Activated gamma-delta T cell treated with anti-CD3 and anti-CD28 coated beads, Interleukin-2, amount 50 U/mL, for 16 hours (primary cell): ENCODE measurements at regions not wholly inside any gene's neighbourhood (a gene's known extent, or its start where the extent isn't known, plus 50 kb on each side); places are given as distances from the start of the nearest gene placed in this dataset.
"Not testable (repeated sequence)": the region's sequence is repeated elsewhere in the genome, so short reads cannot be mapped to it uniquely, and the experiment has no call there.

ENCODE experiments used
- DNase-seq: peaks from one replicate; pipeline ENCODE4 v3.0.0-alpha.2; 2020; ENCODE audit warnings: low read depth

DNA sequence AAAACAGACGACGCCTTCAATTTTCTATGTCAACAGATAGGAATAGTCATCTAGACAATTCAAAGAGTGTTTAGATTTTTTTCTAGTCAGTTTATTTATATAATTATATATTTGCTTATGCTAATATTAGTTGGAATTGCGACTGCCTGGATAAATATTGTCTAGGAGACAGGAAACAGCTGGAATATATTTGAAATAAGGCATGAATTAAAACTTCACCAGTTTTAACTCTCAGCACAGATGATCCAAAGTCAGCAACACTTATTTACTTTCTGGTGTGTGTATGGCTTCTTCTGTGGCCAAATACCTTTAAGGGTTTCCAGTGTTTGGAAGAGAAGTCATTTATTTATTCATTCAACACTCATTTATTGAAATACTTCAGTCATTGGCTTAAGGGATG, 1215.4 kb upstream of the USP15 start:
- no peak for DNase-seq

DNA sequence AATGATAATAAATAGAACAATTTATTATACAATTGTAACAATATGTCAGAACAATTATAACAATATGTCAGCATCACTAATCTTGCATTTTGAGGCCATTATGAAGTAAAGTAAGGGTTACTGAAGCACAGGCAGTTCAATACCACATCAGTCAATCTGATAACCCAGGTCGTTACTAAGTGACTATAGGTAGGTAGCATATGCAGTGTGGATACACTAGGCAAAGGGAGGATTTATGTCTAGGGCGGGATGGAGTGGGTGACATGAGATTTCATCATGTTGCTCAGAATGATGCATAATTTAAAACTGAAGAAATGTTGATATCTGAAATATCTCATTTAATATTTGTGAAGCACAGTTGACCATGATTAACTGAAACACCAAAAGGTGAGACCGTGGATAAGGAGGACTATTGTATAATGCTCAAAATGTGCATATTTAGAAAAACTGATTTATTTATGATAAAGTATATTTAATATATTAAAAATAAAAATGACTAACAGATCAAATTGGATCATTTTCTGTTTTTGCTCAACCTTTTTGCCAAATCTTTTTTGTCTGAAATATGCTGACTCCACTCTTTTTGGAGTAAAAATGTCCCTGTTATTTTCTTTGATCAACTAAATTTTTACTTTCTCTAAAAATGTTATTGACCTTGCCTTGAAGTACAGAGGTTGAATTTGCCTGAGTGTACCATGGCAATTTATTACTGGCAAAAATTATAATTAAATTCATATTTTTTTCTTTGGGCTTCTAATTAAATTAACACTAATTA, 1189.4 kb upstream of the USP15 start:
- no peak for DNase-seq

DNA sequence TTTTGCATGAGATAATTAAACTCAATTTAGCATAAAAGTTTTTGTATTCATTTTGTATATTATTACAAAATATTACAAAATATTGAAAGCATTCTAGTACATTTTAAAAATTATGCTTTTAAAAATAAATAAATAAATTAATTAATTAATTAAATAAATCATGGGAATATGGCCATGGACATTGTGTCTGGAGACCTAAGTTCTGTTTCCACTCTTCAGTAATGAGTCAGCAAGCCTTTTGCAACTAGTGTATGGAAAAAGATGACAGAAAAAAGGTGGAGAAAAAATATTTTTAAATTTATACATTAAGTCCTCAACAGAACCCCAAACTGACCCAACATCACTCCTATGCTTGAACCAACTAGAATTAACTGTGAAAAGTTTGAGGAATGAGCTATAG, 1187.5 kb upstream of the USP15 start:
- DNase-seq = no peak

- DNase-seq = no peak
Observed at GRCh38 chr12:61095111-61095510, 1165.1 kb upstream of the USP15 start.

- no peak for DNase-seq
Observed at GRCh38 chr12:61098031-61098580, 1162.1 kb upstream of the USP15 start.

- no peak for DNase-seq
Observed at GRCh38 chr12:61107118-61107517, 1153.1 kb upstream of the USP15 start.

DNA sequence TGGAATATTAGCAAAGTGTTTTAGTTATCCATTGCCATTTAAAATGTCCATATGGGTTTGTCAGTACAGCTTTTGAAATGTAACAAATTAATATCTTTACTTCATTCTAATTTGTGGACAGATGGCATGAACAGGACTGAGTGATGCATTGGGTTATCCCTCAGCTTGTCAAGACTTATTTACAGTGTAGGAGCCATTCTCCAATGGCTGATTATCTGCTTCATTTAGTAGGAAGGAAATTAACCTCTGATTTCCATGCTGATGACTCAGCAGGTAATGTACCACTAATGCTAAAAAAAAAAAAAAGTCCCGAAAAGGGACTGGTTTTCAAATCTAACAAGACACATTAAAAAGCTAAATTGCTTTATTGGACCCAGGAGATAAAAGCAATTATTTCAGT, 1149.0 kb upstream of the USP15 start:
- DNase-seq = no peak

GRCh38 chr12:61137677-61138414, 1122.4 kb upstream of the USP15 start:
- no peak for DNase-seq

GRCh38 chr12:61138415-61138759, 1121.8 kb upstream of the USP15 start:
- DNase-seq = no peak

- DNase-seq = no peak
Observed at GRCh38 chr12:61161961-61162360, 1098.2 kb upstream of the USP15 start.

DNA sequence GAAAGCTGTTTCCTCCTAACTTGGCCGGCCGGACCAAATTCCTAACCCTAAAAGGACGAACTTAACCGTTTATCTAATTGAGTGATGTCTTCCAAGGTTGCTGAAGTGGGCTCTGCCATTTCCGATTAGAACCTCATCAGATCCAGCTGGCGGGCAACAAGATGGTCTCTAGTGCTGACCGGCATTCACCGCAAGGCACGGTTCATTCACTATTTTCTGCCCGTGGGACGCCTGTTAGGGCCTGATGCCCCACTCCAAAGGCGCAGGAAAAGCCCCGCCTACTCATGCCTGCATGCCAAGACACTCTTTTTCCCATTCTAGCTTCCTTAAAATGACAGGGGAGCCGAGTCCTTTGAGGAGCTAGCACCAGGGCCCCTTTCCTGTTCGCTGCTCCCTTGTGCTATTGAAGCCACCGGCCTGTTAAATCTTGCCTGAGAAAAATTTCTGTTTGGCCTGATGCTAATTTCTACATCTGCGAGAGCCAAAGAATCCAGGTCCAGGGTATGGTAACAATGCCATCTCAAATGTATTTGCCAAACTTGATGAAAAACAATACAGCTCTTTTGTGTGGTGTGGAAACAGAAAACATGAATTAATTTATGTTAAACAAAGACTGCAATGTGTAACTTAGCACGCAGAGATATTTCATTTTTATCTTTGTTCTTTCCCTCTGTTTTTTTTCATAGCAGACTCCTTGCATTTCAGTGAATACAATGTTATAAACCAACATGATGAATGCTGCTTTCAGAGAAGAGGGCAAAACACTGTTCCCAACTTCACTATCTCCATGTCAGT, 1071.2 kb upstream of the USP15 start:
- DNase-seq = no peak

- no peak for DNase-seq
Observed at GRCh38 chr12:61213646-61214045, 1046.6 kb upstream of the USP15 start.

GRCh38 chr12:61220337-61220736, 1039.9 kb upstream of the USP15 start:
- DNase-seq = no peak

DNA sequence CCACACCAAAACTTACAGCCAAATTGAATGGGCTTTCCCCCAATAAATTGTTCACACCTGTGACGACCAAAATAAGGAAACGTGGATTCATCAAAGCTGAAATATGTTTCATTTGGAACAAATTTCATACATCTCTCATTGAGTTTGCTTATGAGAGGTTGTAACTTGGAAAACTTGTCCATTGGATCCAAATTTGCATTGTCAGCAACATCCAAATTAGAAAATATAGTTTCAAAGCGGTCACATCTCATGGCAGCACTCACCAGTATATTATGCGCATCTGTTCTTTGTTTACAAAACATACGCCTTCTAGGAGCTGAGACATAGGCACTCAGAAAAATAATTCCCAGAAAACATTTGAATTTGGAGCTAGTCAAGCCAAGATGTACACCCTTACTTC, 1028.2 kb upstream of the USP15 start:
- no peak for DNase-seq

GRCh38 chr12:61250303-61250702, 1009.9 kb upstream of the USP15 start:
- DNase-seq = no peak

GRCh38 chr12:61251076-61251475, 1009.1 kb upstream of the USP15 start:
- DNase-seq = no peak

DNA sequence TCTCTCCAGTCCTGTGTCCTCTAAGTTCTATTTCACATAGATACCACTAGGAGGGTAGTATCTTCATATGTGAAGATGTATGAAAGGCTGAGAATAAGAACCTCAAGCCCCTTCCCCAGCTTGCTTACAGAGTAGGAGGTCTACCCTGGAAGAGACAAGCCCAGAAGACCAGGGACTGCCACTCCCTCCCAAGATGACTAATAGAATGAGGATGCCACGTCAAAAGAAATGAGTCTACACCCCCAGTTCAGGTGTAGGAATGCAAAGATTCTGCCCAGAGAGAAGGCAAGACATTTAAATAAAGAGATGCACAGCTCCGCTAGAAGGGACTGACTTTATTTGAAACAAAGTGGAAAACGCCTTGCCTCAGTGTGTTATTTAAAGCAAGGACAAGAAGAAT, 1006.0 kb upstream of the USP15 start:
- DNase-seq = no peak

GRCh38 chr12:61264294-61264693, 995.9 kb upstream of the USP15 start:
- not testable (repeated sequence) for DNase-seq

- no peak for DNase-seq
Observed at GRCh38 chr12:61267474-61267873, 992.7 kb upstream of the USP15 start.

- no peak for DNase-seq
Observed at GRCh38 chr12:61272441-61272840, 987.8 kb upstream of the USP15 start.

- DNase-seq = no peak
Observed at GRCh38 chr12:61282790-61283575, 977.2 kb upstream of the USP15 start.

GRCh38 chr12:61290473-61290872, 969.7 kb upstream of the USP15 start:
- no peak for DNase-seq
